ENCODE measurements at regions not wholly inside any gene's neighbourhood (a gene's known extent, or its start where the extent isn't known, plus 50 kb on each side); places are given as distances from the start of the nearest gene placed in this dataset.
"Not testable (repeated sequence)": the region's sequence is repeated elsewhere in the genome, so short reads cannot be mapped to it uniquely, and the experiment has no call there.

DNA sequence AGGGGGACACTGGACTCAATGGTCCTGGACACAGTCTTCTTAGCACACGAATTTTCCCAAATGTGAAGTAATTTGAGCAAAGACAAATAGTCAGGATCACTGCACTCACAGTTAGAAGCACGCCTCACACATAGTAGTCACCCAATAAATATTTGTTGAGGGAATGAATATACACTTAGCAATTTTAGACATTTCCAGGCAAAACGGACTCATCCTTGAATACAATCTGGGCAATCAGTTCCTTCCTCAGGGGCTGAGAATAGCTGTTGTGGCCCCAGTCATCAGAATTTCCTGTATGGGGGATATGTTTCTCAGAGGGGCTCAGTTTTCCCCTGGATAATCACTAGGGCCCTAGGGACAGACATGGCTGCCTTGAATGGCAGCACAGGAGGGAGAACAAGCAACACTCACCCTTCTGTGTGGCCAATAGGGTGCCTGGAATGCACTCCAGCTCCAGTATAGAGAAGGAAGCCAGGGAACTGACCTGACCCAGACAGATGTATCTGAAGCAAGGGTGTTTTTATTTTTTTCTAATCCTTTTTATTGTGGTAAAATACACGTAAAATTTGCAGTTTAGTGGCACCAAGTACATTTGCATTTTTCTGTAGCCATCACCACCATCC lies 282.7 kb upstream of the ZNF32 start:
- no peak for DNase-seq (ENCODE audit: low spot score)

DNA sequence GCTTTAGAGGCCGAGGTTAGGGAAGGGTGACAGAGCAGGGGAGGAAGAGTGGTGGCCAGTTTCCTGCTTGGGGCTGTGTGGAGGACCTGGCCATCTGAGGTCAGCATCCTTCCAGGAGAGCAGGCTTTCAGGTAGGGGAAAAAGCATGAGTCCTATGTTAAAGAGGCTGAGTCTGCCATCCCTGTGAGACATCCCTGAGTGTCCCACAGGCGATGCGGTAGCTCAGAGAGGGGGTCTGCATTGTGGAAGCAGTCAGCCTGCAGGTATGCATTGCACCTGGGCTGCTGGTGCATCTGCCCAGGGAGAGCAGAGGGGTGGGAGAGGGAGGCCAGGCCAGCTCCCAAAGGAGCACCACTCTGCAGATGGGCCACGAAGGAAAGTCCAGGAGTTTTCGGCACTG lies 282.1 kb upstream of the ZNF32 start:
- no peak for DNase-seq (ENCODE audit: low spot score)

DNA sequence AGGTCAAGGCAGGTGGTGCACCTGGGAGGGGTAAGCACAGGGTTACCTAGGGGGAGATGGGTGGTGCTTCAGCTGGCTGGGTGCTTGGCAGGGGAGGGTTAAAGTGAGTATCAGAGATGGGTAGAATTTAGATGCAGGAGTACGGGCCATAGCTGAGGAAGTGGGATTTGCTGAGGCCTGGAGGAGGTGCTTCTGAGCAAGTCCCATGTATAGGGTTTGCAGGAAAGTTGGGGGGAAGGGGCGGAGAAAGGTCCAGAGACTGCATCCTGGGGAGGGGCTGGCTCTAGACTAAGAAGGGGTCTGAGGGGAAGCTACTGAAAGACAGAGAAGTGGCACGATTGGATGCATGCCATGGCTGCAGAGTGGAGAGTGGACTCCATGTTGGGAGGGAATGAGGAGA lies 281.6 kb upstream of the ZNF32 start:
- no peak for DNase-seq (ENCODE audit: low spot score)

GRCh38 chr10:43929122-43929521 lies 280.4 kb upstream of the ZNF32 start:
- no peak for DNase-seq (ENCODE audit: low spot score)

DNA sequence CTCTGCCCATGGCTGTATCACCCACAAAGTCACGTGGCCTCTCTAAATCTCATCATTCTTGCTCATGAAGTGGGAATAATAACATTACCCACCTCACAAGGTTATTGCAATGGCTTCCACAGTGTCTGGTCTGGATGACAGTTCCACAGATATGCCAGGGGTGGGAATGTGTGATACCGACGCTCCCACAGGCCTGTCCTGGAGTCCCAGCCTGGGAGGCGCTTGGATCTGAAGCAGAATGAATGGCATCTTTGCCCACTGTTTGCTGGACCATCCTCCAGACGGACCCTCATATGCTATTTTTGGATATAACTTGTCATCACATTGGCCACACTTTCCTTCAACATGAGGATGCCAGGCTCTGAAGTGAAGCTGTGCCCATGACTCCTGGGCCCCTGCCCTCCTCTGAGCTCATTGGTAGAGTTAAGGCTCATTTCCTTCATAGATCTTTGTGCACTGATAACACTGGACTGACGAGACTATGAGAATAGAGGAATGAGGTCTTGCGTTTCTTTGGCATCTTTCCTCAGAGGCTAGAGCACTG lies 279.8 kb upstream of the ZNF32 start:
- DNase-seq (ENCODE audit: low spot score), result no peak

DNA sequence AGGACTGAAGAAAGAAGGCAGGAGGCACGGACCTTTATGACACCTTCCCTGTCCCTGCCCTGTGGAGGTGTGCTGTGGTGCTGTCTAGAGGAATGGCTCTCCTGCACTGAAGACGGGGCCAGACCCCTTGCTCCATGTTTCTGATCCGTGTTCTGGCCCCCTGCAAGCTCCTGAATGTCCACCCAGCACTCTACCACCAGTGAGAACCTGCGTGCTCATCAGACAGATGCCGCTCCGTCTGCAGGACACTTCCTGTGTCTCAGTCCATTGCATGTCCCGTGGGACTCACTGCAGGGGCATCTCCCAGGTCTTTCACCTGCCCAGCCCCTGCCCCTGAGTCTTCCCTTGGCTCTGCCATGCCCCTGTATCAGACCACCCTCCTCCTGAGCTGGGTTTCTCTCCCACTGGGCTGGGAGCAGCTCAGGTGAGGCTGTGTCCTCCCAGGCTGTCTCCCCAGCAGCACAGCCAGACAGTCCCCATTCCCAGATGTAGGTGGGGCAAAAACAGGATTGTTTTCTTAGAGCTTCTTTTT lies 278.3 kb upstream of the ZNF32 start:
- no peak for DNase-seq (ENCODE audit: low spot score)

- no peak for DNase-seq (ENCODE audit: low spot score)
These were observed 277.7 kb upstream of the ZNF32 start for GRCh38 chr10:43926371-43926770.

DNA sequence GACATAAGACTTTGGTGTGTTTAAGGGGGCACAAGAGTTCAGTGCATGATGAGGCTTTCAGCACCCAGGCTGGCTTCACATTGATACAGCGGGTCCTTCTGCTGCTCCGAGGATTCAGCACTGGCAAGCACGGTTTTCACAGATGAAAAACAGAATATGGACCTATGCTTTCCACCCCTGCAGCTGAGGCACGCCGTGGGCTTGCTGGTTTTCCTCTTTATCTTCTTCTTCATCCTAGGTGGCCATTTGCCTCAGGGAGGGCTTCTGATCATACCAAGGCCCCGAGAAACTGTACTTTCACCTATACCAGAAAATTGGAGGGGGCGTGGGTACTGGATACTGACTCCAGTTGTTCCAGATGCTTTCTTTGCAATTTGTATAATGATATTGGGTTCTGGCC lies 277.1 kb upstream of the ZNF32 start:
- DNase-seq (ENCODE audit: low spot score), result no peak

DNA sequence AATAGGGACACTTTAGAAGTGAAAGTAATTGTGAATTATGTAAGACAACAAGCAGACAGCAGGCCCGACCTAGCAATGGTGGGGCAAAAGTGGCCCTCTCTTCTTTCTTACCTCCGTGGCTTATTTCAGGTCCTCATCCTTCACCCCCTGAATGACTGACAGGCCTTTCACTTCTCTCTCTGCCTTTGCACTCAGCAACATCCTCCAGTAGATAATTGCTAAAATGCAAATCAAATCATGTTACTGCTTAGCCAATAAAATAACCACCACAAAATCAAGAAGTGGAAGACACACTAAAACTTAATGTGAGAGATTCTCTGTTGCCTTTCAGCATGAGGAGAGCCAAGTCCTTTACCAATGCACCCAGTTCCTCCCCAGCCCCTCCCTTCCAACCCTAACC lies 274.6 kb upstream of the ZNF32 start:
- DNase-seq (ENCODE audit: low spot score), result no peak

- no peak for DNase-seq (ENCODE audit: low spot score)
These were observed 273.9 kb upstream of the ZNF32 start for GRCh38 chr10:43922335-43923280.

GRCh38 chr10:43921881-43922280 lies 273.2 kb upstream of the ZNF32 start:
- DNase-seq (ENCODE audit: low spot score), result no peak

- DNase-seq (ENCODE audit: low spot score), result no peak
These were observed 272.8 kb upstream of the ZNF32 start for GRCh38 chr10:43921478-43921877.

GRCh38 chr10:43920236-43920758 lies 271.6 kb upstream of the ZNF32 start:
- not testable (repeated sequence) for DNase-seq (ENCODE audit: low spot score)

DNA sequence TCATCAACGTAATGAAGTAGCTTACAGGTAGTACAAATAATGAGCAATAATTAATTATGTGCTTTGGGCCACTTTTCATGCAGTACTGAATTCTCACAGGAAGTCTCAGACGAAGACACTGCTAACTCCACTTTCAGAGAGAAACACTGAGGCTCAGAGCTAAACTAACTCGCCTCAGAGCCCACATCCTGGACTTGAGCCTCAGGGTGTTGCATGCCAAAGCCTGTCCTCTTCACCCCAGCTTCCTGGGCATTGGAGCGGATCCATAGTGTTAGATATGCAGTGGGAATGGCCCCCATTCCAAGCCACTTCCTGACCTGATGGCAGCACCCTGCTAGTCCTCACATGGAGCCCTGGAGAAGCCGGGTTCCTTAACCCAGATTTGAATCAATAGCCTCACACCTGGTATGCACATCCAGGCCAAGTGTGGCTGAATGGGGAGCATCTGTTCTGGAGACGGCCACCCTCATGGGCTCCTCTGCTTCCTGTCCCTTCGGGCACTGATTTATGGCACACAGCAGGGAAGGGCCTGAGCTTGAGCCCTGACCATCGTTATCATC lies 265.1 kb upstream of the ZNF32 start:
- no peak for DNase-seq (ENCODE audit: low spot score)

DNA sequence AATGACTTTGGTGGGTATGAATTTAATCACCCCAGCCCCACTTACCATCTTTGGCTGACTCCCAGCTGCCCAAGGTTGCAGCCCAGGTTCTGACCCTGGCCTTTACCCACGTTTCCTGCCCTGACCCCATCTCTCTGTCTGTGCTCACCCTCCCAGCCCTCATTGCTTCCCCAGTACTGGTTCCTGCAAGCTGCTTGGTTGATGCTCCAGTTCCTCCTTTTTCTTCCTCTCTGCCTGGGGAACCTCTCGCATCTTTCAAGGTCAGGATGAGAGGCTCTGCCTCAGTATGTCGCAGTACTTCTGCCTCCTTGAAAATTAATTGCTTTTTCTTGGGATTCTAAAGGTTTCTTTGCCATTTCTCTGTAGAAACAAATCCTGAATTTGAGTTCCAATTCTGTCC lies 263.8 kb upstream of the ZNF32 start:
- DNase-seq (ENCODE audit: low spot score), result no peak

GRCh38 chr10:43906490-43906889 lies 257.8 kb upstream of the ZNF32 start:
- DNase-seq (ENCODE audit: low spot score), result no peak

- DNase-seq (ENCODE audit: low spot score), result no peak
These were observed 257.0 kb upstream of the ZNF32 start for GRCh38 chr10:43905512-43906236.

- DNase-seq (ENCODE audit: low spot score), result no peak
These were observed 256.2 kb upstream of the ZNF32 start for GRCh38 chr10:43904844-43905243.

GRCh38 chr10:43904301-43904700 lies 255.6 kb upstream of the ZNF32 start:
- peak; percentile 30 for DNase-seq (ENCODE audit: low spot score)

DNA sequence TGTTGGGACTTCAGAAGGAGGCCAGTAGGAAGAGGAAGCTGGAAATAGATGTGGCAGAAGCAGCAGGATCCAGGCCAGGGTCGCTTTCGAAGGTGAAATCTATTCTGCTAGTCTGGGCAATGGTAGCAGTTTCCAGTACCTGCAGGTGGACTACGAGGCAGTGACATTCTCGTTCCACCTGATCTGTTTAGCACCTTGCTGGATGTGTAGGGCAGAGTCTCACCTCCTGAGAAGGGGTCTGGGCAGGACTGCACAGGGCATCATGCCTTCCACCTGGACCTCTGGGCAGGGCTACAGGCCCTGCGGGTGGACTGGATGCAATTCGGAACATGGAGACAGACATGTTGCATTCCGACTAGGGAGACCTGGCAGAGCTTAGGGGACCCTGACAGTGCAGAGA lies 254.8 kb upstream of the ZNF32 start:
- DNase-seq (ENCODE audit: low spot score), result no peak

DNA sequence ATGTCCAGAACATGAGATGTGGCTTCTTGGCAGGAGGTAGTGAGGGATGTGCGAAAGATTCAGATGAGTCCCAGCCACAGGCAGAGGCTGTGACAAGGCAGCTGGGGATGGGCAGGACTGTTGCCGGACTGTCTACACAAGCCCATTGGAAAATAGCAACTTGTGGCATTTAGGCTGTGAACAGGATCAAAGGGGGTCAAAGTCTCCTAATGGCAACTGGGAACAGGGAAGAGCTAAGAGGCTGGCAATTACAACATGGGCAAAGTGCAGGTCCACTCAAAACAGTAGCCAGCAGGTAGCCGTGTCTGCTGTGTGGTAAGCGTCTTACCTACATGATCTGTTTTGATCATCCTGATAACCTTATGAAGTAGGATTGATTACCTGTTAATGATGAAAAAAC lies 254.2 kb upstream of the ZNF32 start:
- DNase-seq (ENCODE audit: low spot score), result no peak

Data from iPS-NIHi11 (cell line).